ENCODE measurements at regions not wholly inside any gene's neighbourhood (a gene's known extent, or its start where the extent isn't known, plus 50 kb on each side); places are given as distances from the start of the nearest gene placed in this dataset.

DNA sequence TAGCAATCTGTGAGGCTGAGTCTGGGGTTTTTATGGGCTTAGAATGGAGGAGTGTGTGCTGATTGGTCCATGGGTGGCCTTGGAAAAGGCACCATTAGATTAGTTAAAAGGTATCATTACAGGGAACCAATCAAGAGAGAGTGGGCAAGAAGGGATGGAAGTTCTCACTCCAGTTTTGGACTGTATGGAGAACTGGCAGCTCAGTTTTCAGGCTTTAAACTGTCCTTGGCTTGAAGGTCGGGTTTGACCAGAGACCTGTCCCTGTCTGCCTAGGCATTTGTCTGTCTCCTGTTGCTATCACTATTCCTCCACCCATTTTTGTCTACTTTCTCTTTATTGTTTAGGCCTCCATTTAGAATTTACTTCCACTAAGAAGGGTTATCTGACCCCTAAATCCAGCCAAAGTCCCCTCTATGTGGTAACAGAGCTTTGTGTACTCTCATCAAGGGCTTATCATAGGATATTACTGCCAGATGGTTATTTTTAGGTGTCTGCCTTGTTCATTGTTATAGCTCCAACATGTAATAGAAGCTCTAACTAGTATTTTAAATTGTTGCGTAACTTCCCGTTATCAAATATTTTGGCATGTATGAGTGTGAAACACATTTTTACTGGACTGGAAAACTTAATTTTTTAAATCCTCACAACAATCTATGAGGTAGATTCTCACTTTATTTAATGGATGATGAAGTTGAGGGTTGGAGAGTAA is 133.3 kb upstream of the SLC10A2 start:
- no peaks in the 10 kb centered on the region for H3F3A ChIP-seq (ENCODE audit: low read length, unreplicated experiment)
- no peak overlapping the region for H3K4me3 ChIP-seq (ENCODE audit: low read length)
- H3K27ac ChIP-seq (ENCODE audit: low read length): no peak overlapping the region
- no peak for ATAC-seq
- intact Hi-C loops (cut with micrococcal nuclease): loop anchor here (5.0 to 10.0 kb wide), 3 partner anchors 73 to 155 kb away; no protein-coding TSS in a partner anchor
- no peak overlapping the region for H3K4me2 ChIP-seq (ENCODE audit: low read length)
- no peaks in the 10 kb centered on the region for H3K27me3 ChIP-seq (ENCODE audit: low read length)
- BruUV-seq (replicated peaks): no TSS peak
- no peaks in the 10 kb centered on the region for H3K79me2 ChIP-seq (ENCODE audit: low read length)
- H3K9me3 ChIP-seq (ENCODE audit: low read length): no peaks in the 10 kb centered on the region
- CTCF ChIA-PET: no interaction called here
- no peak overlapping the region for H2AFZ ChIP-seq (ENCODE audit: low read length)
- no peak for DNase-seq
- H3K4me1 ChIP-seq (ENCODE audit: insufficient read depth, low read length): peaks cover 12% of the 10 kb centered on the region
- TF ChIP-seq CTCF (conservative IDR thresholded peaks at IDR 0.05; ENCODE audit: low read depth, low read length) (no peak), EZH2 (IDR thresholded peaks at IDR 0.05; ENCODE audit: low read length, unreplicated experiment) (no peak), EZH2phosphoT487 (IDR thresholded peaks at IDR 0.05; ENCODE audit: borderline replicate concordance, low read length) (no peak)
- no peaks in the 10 kb centered on the region for H4K20me1 ChIP-seq (ENCODE audit: low read length)
- no peaks in the 10 kb centered on the region for H3K36me3 ChIP-seq (ENCODE audit: low read depth, low read length)
- POLR2A ChIA-PET (ENCODE audit: unreplicated experiment): no interaction called here
- no peaks in the 10 kb centered on the region for H3K9me2 ChIP-seq (replicated peaks; ENCODE audit: low read length)
- no peak overlapping the region for H3K9ac ChIP-seq (ENCODE audit: low read length)

DNA sequence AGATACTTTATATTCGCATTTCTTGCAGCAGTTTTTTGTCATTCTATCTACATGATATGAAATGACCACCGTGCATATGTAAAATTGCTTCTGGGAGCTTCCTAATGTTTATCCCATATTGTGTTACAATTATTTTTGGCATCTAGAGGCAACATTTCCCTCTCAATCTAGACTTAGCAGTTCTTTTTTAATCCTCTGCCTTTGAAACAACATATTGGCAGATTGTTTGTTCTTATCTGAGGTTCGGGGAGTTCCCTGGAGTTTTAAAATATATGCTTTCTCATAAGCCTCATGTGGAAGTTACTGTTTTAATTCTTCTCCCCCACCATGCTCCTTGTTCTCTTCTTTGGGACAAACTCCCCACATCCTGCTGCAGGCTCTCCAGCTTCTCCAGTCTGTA is 130.1 kb upstream of the SLC10A2 start:
- Histone ChIP-seq H4K20me1 (ENCODE audit: low read length) (no peaks in the 10 kb centered on the region), H3K27ac (ENCODE audit: low read length) (0 out of 2 replicates have a peak overlapping the region, but pooled peaks have one; percentile 9), H2AFZ (ENCODE audit: low read length) (no peak overlapping the region), H3F3A (ENCODE audit: low read length, unreplicated experiment) (no peaks in the 10 kb centered on the region), H3K27me3 (ENCODE audit: low read length) (no peaks in the 10 kb centered on the region), H3K9me3 (ENCODE audit: low read length) (no peaks in the 10 kb centered on the region), H3K4me1 (ENCODE audit: insufficient read depth, low read length) (peaks cover 12% of the 10 kb centered on the region), H3K4me3 (ENCODE audit: low read length) (no peak overlapping the region), H3K9ac (ENCODE audit: low read length) (no peak overlapping the region), H3K79me2 (ENCODE audit: low read length) (no peaks in the 10 kb centered on the region), H3K9me2 (replicated peaks; ENCODE audit: low read length) (no peaks in the 10 kb centered on the region), H3K4me2 (ENCODE audit: low read length) (no peak overlapping the region), H3K36me3 (ENCODE audit: low read depth, low read length) (no peaks in the 10 kb centered on the region)
- TF ChIP-seq EZH2 (IDR thresholded peaks at IDR 0.05; ENCODE audit: low read length, unreplicated experiment) (no peak), EZH2phosphoT487 (IDR thresholded peaks at IDR 0.05; ENCODE audit: borderline replicate concordance, low read length) (no peak), CTCF (conservative IDR thresholded peaks at IDR 0.05; ENCODE audit: low read depth, low read length) (no peak)
- CTCF ChIA-PET: no interaction called here
- no peak for ATAC-seq
- intact Hi-C loops (cut with micrococcal nuclease): loop anchor here (5.0 to 10.0 kb wide), 3 partner anchors 76 to 158 kb away; no protein-coding TSS in a partner anchor
- BruUV-seq (replicated peaks): no TSS peak
- POLR2A ChIA-PET (ENCODE audit: unreplicated experiment): no interaction called here
- DNase-seq: no peak

DNA sequence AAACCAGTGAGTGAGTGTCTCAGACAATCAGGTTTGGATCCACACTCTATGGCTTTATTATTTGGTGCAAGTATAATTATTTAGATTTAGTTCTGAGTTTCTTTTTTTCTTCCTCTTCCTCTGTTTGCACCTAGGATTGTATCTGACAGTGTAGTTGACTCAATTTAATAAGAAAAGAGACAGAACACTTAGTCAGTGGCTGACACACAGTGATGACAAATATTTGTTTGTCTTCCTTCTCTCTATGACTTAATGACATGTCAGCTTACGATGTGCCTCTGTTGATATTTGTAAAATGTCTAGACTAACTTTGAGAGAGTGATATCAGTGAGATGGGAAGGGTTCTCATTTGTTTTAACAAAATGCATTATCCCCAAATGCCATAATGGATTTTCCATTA is 129.5 kb upstream of the SLC10A2 start:
- no peaks in the 10 kb centered on the region for H3K9me2 ChIP-seq (replicated peaks; ENCODE audit: low read length)
- CTCF ChIA-PET: no interaction called here
- H3K79me2 ChIP-seq (ENCODE audit: low read length): no peaks in the 10 kb centered on the region
- ATAC-seq (peak; percentile 68), DNase-seq (peak; percentile 54)
- POLR2A ChIA-PET (ENCODE audit: unreplicated experiment): no interaction called here
- no peaks in the 10 kb centered on the region for H3K27me3 ChIP-seq (ENCODE audit: low read length)
- H3K4me3 ChIP-seq (ENCODE audit: low read length): no peak overlapping the region
- intact Hi-C loops (cut with micrococcal nuclease): loop anchor here (5.0 to 10.0 kb wide), 3 partner anchors 77 to 159 kb away; no protein-coding TSS in a partner anchor
- no peaks in the 10 kb centered on the region for H3K36me3 ChIP-seq (ENCODE audit: low read depth, low read length)
- H3F3A ChIP-seq (ENCODE audit: low read length, unreplicated experiment): no peaks in the 10 kb centered on the region
- no peak overlapping the region for H2AFZ ChIP-seq (ENCODE audit: low read length)
- H3K4me2 ChIP-seq (ENCODE audit: low read length): peak overlapping the region; percentile 39; the same call in 1 of the 2 replicates
- H4K20me1 ChIP-seq (ENCODE audit: low read length): no peaks in the 10 kb centered on the region
- BruUV-seq (replicated peaks): no TSS peak
- H3K9me3 ChIP-seq (ENCODE audit: low read length): no peaks in the 10 kb centered on the region
- H3K9ac ChIP-seq (ENCODE audit: low read length): peak overlapping the region; percentile 14; the same call in 1 of the 2 replicates
- H3K27ac ChIP-seq (ENCODE audit: low read length): peak overlapping the region; percentile 42
- peaks cover 12% of the 10 kb centered on the region for H3K4me1 ChIP-seq (ENCODE audit: insufficient read depth, low read length)
- TF ChIP-seq CTCF (conservative IDR thresholded peaks at IDR 0.05; ENCODE audit: low read depth, low read length) (no peak), EZH2 (IDR thresholded peaks at IDR 0.05; ENCODE audit: low read length, unreplicated experiment) (no peak), EZH2phosphoT487 (IDR thresholded peaks at IDR 0.05; ENCODE audit: borderline replicate concordance, low read length) (no peak)
